ENCODE measurements at regions not wholly inside any gene's neighbourhood (a gene's known extent, or its start where the extent isn't known, plus 50 kb on each side); places are given as distances from the start of the nearest gene placed in this dataset.

DNA sequence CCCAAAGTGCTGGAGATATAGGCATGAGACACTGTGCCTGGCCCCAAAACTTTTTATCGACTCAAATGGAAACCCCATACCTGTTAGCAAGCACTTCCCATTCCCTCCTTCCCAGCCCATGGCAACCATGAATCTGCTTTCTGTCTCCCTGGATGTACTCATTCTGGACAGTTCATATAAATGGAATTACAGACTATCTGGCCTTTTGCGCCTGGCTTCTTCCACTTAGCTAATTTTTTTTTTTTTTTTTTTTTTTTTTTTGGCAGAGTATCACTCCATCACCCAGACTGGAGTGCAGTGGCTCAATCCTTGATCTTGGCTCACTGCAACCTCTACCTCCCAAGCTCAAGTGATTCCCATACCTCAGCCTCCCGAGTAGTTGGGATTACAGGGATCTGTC is 134.5 kb upstream of the MED13L start:
- no peak for TF ChIP-seq POLR2A (IDR thresholded peaks at IDR 0.05)
- TF ChIP-seq, protein P1, sequence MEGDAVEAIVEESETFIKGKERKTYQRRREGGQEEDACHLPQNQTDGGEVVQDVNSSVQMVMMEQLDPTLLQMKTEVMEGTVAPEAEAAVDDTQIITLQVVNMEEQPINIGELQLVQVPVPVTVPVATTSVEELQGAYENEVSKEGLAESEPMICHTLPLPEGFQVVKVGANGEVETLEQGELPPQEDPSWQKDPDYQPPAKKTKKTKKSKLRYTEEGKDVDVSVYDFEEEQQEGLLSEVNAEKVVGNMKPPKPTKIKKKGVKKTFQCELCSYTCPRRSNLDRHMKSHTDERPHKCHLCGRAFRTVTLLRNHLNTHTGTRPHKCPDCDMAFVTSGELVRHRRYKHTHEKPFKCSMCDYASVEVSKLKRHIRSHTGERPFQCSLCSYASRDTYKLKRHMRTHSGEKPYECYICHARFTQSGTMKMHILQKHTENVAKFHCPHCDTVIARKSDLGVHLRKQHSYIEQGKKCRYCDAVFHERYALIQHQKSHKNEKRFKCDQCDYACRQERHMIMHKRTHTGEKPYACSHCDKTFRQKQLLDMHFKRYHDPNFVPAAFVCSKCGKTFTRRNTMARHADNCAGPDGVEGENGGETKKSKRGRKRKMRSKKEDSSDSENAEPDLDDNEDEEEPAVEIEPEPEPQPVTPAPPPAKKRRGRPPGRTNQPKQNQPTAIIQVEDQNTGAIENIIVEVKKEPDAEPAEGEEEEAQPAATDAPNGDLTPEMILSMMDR (IDR thresholded peaks at IDR 0.05), result no peak

All from adrenal gland (tissue), 5 donors.